Stimulated activated naive CD8-positive, alpha-beta T cell treated with anti-CD3 and anti-CD28 coated beads, Interleukin-15, amount 100 ng/mL, for 72 hours (primary cell): ENCODE measurements at regions not wholly inside any gene's neighbourhood (a gene's known extent, or its start where the extent isn't known, plus 50 kb on each side); places are given as distances from the start of the nearest gene placed in this dataset.
"Not testable (repeated sequence)": the region's sequence is repeated elsewhere in the genome, so short reads cannot be mapped to it uniquely, and the experiment has no call there.

Source experiments
- ATAC-seq: fragments of 150-1000 bp; cut with Tn5 transposase; 2 replicates; pipeline ENCODE4 v1.10.0; 2021; ENCODE audit warnings: mild to moderate bottlenecking, moderate library complexity
- DNase-seq, 2 donors: peaks; one replicate each; pipeline ENCODE4 v3.0.0; 2021 to 2022
- H3K27ac Mint-ChIP-seq, 2 donors: one replicate each; pipeline ENCODE4 v1.8.0; 2022; ENCODE audit warnings: mild to moderate bottlenecking in 2 of 2, mixed read lengths in 2 of 2, moderate library complexity in 2 of 2
- H3K27me3 Mint-ChIP-seq: one replicate; pipeline ENCODE4 v1.8.0; 2022; ENCODE audit warnings: mixed read lengths
- H3K4me1 Mint-ChIP-seq: one replicate; pipeline ENCODE4 v1.8.0; 2022; ENCODE audit warnings: mild to moderate bottlenecking, mixed read lengths
- H3K4me3 Mint-ChIP-seq, 2 donors: one replicate each; pipeline ENCODE4 v1.8.0; 2022; ENCODE audit warnings: mild to moderate bottlenecking in 2 of 2, mixed read lengths in 2 of 2, moderate library complexity in 1 of 2
- H3K9me3 Mint-ChIP-seq, 2 donors: one replicate each; pipeline ENCODE4 v1.8.0; 2022; ENCODE audit warnings: mixed read lengths in 2 of 2

DNA sequence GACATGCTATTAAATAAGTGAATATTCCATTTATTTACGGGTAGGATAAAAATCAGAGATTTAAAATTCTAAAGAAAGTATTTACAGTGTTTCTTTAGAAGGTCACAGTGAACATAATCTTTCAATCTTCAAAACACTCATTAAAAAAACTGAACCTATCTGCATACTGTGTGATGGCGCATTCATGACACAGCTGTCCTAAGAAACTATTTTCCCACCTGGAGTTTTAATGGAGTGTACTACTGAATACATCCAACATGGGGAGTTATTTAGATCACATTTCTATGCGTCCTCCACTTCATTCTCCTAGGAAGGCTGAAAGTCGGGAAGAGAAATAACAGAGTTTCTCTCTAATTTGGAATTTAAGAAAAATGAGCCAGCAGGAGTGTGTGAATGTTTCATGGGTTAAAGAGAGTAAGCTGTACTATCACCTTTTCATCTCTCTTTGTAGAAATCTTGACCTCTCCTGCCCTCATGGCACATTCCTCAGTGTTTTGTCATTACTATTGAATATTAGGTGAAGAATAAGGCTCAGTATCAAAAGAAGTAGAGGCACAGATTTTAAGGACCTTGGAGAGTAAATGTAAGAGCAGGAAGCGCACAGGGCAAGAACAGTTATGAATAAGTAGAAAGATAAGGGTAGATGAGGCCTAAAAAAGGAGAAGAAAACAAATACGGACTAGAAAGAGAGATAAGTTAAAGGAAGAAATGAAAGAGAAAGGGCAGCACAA is 551.2 kb upstream of the TUSC1 start:
- DNase-seq (no peak), ATAC-seq (no peak)
- H3K27ac Mint-ChIP-seq = no peak overlapping the region
- no peaks in the 10 kb centered on the region for H3K4me1 Mint-ChIP-seq
- no peak overlapping the region for H3K4me3 Mint-ChIP-seq
- no peaks in the 10 kb centered on the region for H3K27me3 Mint-ChIP-seq
- peaks cover 3 to 9% of the 10 kb centered on the region in 2 donors for H3K9me3 Mint-ChIP-seq

- H3K27me3 Mint-ChIP-seq = no peaks in the 10 kb centered on the region
- H3K27ac Mint-ChIP-seq = no peak overlapping the region
- H3K4me1 Mint-ChIP-seq = no peaks in the 10 kb centered on the region
- ATAC-seq (no peak), DNase-seq (no peak)
- no peak overlapping the region for H3K4me3 Mint-ChIP-seq
- peaks cover 0 to 6% of the 10 kb centered on the region in 2 donors for H3K9me3 Mint-ChIP-seq
These were observed 550.0 kb upstream of the TUSC1 start for GRCh38 chr9:26228273-26228672.

DNA sequence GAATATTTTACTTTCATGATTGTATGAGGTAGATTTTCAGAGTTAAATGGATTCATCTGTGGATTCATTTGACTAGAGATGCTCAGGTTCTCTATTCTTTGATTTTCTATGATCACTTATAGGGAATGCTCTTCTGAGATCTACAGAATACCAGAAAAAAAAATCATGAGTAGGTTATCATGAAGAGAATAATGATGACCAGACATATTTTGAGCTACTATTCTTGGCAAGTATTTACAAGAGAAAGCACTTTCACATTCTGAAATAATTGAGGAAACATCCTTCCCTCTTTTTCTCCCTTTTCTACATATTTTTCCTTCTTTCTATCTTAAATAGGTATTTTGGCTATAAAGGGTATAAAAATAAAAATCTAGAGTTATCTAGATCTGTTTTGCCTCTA is 543.0 kb upstream of the TUSC1 start:
- H3K9me3 Mint-ChIP-seq = peaks cover 15 to 16% of the 10 kb centered on the region in 2 donors
- no peaks in the 10 kb centered on the region for H3K4me1 Mint-ChIP-seq
- H3K27me3 Mint-ChIP-seq = no peaks in the 10 kb centered on the region
- H3K4me3 Mint-ChIP-seq = no peak overlapping the region
- DNase-seq (no peak), ATAC-seq (no peak)
- H3K27ac Mint-ChIP-seq = no peak overlapping the region

DNA sequence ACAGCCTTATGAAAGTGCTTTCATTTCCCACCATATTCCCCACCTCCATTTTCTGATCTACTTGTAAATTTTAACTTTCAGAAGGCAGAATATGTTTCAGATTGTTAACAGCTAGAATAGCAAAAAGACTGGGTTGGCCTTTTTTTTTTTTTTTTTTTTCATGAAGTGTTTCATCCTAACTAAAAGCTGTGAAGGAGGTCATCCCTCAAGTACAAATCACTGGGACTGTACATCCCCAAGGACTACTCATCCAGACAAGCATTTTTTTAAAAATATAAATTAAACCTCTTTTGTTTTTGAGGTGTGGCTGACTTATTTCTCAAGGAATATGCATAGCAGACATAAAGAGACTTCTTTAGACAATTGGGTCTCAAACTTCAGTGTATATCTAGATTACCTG is 542.1 kb upstream of the TUSC1 start:
- Mint-ChIP-seq H3K27ac (no peak overlapping the region), H3K27me3 (no peaks in the 10 kb centered on the region), H3K4me1 (no peaks in the 10 kb centered on the region), H3K4me3 (no peak overlapping the region), H3K9me3 (peaks cover 15 to 16% of the 10 kb centered on the region in 2 donors)
- DNase-seq (no peak), ATAC-seq (no peak)

DNA sequence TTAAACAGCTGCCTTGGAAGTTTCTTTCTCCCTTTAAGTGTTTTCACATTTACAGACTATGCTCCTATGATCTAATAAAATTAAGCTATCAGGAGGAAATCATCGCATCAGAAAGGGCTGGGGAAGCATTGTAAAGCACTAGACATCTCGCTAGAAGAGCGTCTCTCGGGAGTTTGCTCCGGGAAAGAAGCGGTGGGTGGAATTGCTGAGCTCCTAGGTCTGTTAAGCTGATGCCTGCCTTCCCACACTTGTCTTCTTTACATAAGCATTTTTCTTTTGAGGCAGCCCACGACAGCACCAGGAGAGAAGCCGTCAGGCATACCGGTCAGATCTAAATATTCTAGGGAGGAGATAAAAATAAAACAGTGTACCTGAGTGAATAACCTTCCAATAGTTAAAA is 541.7 kb upstream of the TUSC1 start:
- DNase-seq = no peak
- no peak overlapping the region for H3K27ac Mint-ChIP-seq
- H3K27me3 Mint-ChIP-seq = no peaks in the 10 kb centered on the region
- no peak for ATAC-seq
- H3K4me3 Mint-ChIP-seq = no peak overlapping the region
- H3K9me3 Mint-ChIP-seq = peaks cover 15 to 16% of the 10 kb centered on the region in 2 donors
- no peaks in the 10 kb centered on the region for H3K4me1 Mint-ChIP-seq

DNA sequence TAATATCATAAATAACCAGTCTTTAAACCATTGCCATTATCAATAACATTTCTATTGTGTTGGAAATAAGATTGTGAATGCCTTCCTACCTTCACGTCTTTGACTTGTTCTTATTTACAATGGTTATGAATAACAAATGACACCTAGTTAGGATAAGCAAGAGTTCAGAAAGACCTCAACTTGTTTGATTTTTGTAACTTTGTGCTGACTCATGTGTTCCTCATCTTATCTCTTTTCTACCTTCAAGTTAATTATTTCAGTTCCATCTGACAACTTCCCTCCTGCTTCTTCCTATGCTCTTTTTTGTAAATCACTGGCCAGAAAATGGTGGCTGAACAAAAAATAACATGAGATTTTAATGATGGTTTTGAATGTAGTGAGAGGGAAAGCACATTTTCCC is 538.5 kb upstream of the TUSC1 start:
- Mint-ChIP-seq H3K27ac (no peak overlapping the region), H3K27me3 (no peaks in the 10 kb centered on the region), H3K4me3 (no peak overlapping the region), H3K4me1 (no peaks in the 10 kb centered on the region), H3K9me3 (peaks cover 10 to 22% of the 10 kb centered on the region in 2 donors)
- ATAC-seq (no peak), DNase-seq (no peak)

- not testable (repeated sequence) for DNase-seq, H3K4me3 Mint-ChIP-seq, H3K27me3 Mint-ChIP-seq, H3K4me1 Mint-ChIP-seq, ATAC-seq, H3K27ac Mint-ChIP-seq
- peaks cover 7 to 22% of the 10 kb centered on the region in 2 donors for H3K9me3 Mint-ChIP-seq
These were observed 536.6 kb upstream of the TUSC1 start for GRCh38 chr9:26214713-26215444.

DNA sequence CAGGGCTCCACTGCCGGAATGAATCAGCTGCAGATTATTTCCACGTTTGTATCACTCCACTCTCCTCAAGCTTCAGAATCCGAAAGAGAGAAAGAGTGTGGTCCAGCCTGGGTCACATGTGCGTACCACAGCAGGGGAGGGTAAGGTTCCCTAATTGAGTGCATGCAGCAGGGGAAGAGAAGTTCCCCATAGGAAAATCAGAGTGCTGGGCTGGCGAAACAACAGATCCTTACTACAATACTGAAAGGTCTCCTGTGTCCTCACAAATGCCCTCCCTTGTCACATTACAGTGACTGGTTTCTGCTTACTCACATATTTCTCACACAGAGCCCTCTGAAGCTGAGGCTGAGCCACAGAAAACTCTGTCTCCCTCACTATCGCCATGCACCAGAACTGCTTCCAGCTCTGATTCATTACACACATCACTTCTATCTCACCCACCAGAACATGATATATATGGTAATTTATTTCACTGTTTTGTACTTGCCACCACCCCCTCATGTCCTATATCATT is 532.2 kb upstream of the TUSC1 start:
- no peak overlapping the region for H3K27ac Mint-ChIP-seq
- ATAC-seq = no peak
- no peaks in the 10 kb centered on the region for H3K4me1 Mint-ChIP-seq
- no peak overlapping the region for H3K4me3 Mint-ChIP-seq
- peaks cover 0 to 5% of the 10 kb centered on the region in 2 donors for H3K9me3 Mint-ChIP-seq
- no peaks in the 10 kb centered on the region for H3K27me3 Mint-ChIP-seq
- DNase-seq = no peak

GRCh38 chr9:26205261-26205660 is 527.0 kb upstream of the TUSC1 start:
- H3K4me3 Mint-ChIP-seq = no peak overlapping the region
- H3K27me3 Mint-ChIP-seq = no peaks in the 10 kb centered on the region
- no peak for ATAC-seq
- H3K9me3 Mint-ChIP-seq = no peaks in the 10 kb centered on the region
- H3K4me1 Mint-ChIP-seq = no peaks in the 10 kb centered on the region
- DNase-seq = no peak
- no peak overlapping the region for H3K27ac Mint-ChIP-seq

GRCh38 chr9:26193237-26193636 is 515.0 kb upstream of the TUSC1 start:
- Mint-ChIP-seq H3K27me3 (no peaks in the 10 kb centered on the region), H3K4me1 (no peaks in the 10 kb centered on the region), H3K4me3 (no peak overlapping the region), H3K9me3 (peaks cover 22 to 30% of the 10 kb centered on the region in 2 donors), H3K27ac (no peak overlapping the region)
- DNase-seq (no peak), ATAC-seq (no peak)

DNA sequence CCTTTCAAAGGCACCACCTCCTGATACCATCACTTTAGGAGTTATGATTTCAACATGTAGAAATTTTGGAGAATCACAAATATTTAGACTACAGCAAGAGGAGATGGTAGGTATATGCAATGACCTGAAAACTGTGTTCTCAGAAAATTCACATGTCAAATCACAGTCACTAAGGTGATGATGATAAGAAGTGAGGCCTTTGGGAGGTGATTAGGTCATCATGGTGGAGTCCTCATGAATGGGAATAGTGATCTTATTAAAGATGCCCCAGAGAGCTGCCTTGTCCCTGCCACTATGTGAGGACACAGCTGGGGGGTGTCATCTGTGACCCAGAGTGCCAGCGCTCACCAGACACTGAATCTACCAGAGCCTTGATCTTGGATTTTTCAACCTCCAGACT is 513.5 kb upstream of the TUSC1 start:
- no peak for DNase-seq
- no peak overlapping the region for H3K27ac Mint-ChIP-seq
- no peak for ATAC-seq
- peaks cover 22 to 30% of the 10 kb centered on the region in 2 donors for H3K9me3 Mint-ChIP-seq
- H3K27me3 Mint-ChIP-seq = no peaks in the 10 kb centered on the region
- no peak overlapping the region for H3K4me3 Mint-ChIP-seq
- H3K4me1 Mint-ChIP-seq = no peaks in the 10 kb centered on the region

DNA sequence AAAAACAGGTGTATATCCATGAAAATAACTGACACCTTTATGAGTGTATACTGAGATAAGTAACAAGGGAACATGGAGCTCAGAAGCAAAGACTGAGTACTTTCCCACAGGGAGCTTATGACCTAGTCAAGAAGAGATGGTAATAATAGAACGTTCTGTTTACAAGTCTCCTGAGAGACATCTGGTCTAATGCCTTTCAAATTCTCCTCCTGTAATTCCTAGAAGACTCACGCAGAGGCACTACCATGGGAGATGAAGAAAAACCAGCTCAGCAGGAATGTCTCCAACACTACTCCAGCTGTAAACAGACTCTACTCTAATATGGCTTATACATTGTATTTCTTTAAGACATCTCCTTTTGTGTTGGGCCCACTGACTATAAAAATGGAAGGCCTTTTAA is 503.6 kb upstream of the TUSC1 start:
- H3K27ac Mint-ChIP-seq = no peak overlapping the region
- DNase-seq (no peak), ATAC-seq (no peak)
- H3K4me3 Mint-ChIP-seq = no peak overlapping the region
- H3K9me3 Mint-ChIP-seq = peaks cover 10 to 12% of the 10 kb centered on the region in 2 donors
- H3K27me3 Mint-ChIP-seq = no peaks in the 10 kb centered on the region
- H3K4me1 Mint-ChIP-seq = no peaks in the 10 kb centered on the region

GRCh38 chr9:26176628-26177027 is 498.4 kb upstream of the TUSC1 start:
- no peak overlapping the region for H3K27ac Mint-ChIP-seq

GRCh38 chr9:26175264-26175663 is 497.0 kb upstream of the TUSC1 start:
- DNase-seq (no peak), ATAC-seq (no peak)
- H3K4me1 Mint-ChIP-seq = no peaks in the 10 kb centered on the region
- no peak overlapping the region for H3K4me3 Mint-ChIP-seq
- peaks cover 0 to under 1% of the 10 kb centered on the region in 2 donors for H3K9me3 Mint-ChIP-seq
- no peak overlapping the region for H3K27ac Mint-ChIP-seq
- H3K27me3 Mint-ChIP-seq = no peaks in the 10 kb centered on the region

More at GRCh38 chr9:26176628-26177027, 498.4 kb upstream of the TUSC1 start:
- Mint-ChIP-seq H3K4me1 (no peaks in the 10 kb centered on the region), H3K9me3 (peaks cover 0 to 4% of the 10 kb centered on the region in 2 donors), H3K4me3 (no peak overlapping the region), H3K27me3 (no peaks in the 10 kb centered on the region)
- ATAC-seq = no peak
- DNase-seq = no peak

DNA sequence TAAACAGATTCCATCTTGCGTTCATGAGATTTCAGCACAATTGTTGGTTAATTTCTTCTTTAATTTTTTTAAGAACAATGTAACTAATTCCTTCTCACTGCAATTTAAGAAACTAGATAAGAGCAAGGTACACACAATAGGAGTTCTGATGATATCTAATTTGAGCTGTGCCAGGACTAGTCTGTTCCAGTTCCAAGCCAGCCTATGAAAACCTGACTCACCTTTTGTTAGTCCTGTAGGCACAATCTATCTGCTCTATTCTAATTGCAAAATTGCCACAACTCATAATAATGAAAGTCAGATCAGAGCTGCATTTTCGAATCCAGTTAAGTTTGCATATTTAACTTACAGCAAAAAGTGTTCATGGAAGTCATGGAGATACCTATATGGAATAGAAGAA is 494.1 kb upstream of the TUSC1 start:
- no peaks in the 10 kb centered on the region for H3K27me3 Mint-ChIP-seq
- ATAC-seq (no peak), DNase-seq (no peak)
- no peak overlapping the region for H3K4me3 Mint-ChIP-seq
- no peaks in the 10 kb centered on the region for H3K4me1 Mint-ChIP-seq
- H3K27ac Mint-ChIP-seq = no peak overlapping the region
- peaks cover 0 to 10% of the 10 kb centered on the region in 2 donors for H3K9me3 Mint-ChIP-seq

GRCh38 chr9:26171691-26172090 is 493.4 kb upstream of the TUSC1 start:
- no peaks in the 10 kb centered on the region for H3K27me3 Mint-ChIP-seq
- no peak overlapping the region for H3K4me3 Mint-ChIP-seq
- no peaks in the 10 kb centered on the region for H3K4me1 Mint-ChIP-seq
- H3K9me3 Mint-ChIP-seq = peaks cover 0 to 10% of the 10 kb centered on the region in 2 donors
- ATAC-seq (no peak), DNase-seq (no peak)
- H3K27ac Mint-ChIP-seq = no peak overlapping the region
